ENCODE measurements at regions not wholly inside any gene's neighbourhood (a gene's known extent, or its start where the extent isn't known, plus 50 kb on each side); places are given as distances from the start of the nearest gene placed in this dataset.

- TF ChIP-seq CTCF (IDR thresholded peaks at IDR 0.05) = no peak
- no peak for TF ChIP-seq POLR2AphosphoS5 (IDR thresholded peaks at IDR 0.05)
Measured at GRCh38 chr1:163585796-163586195, 264.0 kb downstream of the NUF2 start.
